ENCODE measurements at regions not wholly inside any gene's neighbourhood (a gene's known extent, or its start where the extent isn't known, plus 50 kb on each side); places are given as distances from the start of the nearest gene placed in this dataset.

GRCh38 chr6:112764377-112764776, 417.2 kb downstream of the RFPL4B start:
- TF ChIP-seq POLR2AphosphoS5 (IDR thresholded peaks at IDR 0.05; ENCODE audit: insufficient read depth, low read depth, low read length) = no peak
- no peak for TF ChIP-seq CTCF (IDR thresholded peaks at IDR 0.05; ENCODE audit: extremely low read depth in 1 of 2, insufficient read depth in 1 of 2, low read depth in 1 of 2, low read length in 2 of 2)
- TF ChIP-seq GATA2 (IDR thresholded peaks at IDR 0.05; ENCODE audit: insufficient read depth, insufficient read length, low read depth, low read length) = no peak
- no peak for TF ChIP-seq POLR2A (IDR thresholded peaks at IDR 0.05; ENCODE audit: low read depth, low read length)
- TF ChIP-seq MAX (IDR thresholded peaks at IDR 0.05; ENCODE audit: insufficient read depth, insufficient read length) = no peak
- TF ChIP-seq EZH2 (IDR thresholded peaks at IDR 0.05; ENCODE audit: borderline replicate concordance, low read depth, low read length, severe bottlenecking) = no peak

Measured in endothelial cell of umbilical vein (primary cell).